Memory B cell (primary cell): ENCODE measurements at regions not wholly inside any gene's neighbourhood (a gene's known extent, or its start where the extent isn't known, plus 50 kb on each side); places are given as distances from the start of the nearest gene placed in this dataset.

Experiments used
- ATAC-seq: fragments of 150-1000 bp; cut with Tn5 transposase; 2 replicates; pipeline ENCODE4 v1.10.0; 2021; ENCODE audit warnings: low read depth, mild to moderate bottlenecking, moderate library complexity
- DNase-seq, 2 donors: peaks; one replicate each; pipeline ENCODE4 v3.0.0; 2022; ENCODE audit warnings: low spot score in 2 of 2
- H3K27ac Mint-ChIP-seq: one replicate; pipeline ENCODE4 v1.8.0; 2022; ENCODE audit warnings: mild to moderate bottlenecking, moderate library complexity, mixed read lengths
- H3K27me3 Mint-ChIP-seq: one replicate; pipeline ENCODE4 v1.8.0; 2022; ENCODE audit warnings: mixed read lengths
- H3K36me3 Mint-ChIP-seq: one replicate; pipeline ENCODE4 v1.8.0; 2022; ENCODE audit warnings: mild to moderate bottlenecking, mixed read lengths
- H3K4me1 Mint-ChIP-seq: one replicate; pipeline ENCODE4 v1.8.0; 2022; ENCODE audit warnings: mixed read lengths
- H3K4me3 Mint-ChIP-seq: one replicate; pipeline ENCODE4 v1.8.0; 2022; ENCODE audit warnings: mild to moderate bottlenecking, moderate library complexity, mixed read lengths
- H3K9me3 Mint-ChIP-seq: one replicate; pipeline ENCODE4 v1.8.0; 2022; ENCODE audit warnings: mixed read lengths

DNA sequence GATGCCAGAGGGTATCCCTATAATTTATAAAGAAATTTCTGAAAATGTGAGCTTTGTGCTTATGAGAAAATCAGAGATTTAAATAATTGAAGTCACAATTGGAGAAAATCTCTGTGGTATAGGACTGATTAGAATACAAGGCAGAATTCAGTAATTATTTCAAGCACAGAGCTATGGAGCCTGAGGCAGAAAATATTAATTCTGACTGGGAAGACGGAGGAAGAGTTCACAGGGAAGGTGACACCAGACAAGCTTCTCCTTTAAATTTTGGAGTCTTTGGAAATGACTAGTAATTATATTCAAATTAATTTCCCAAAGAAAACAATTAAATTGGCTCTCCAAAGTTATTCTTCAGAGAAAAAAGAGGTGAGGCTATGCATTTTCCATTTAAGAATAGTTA lies 121.5 kb downstream of the CHRM3 start:
- Mint-ChIP-seq H3K27me3 (no peaks in the 10 kb centered on the region), H3K36me3 (no peaks in the 10 kb centered on the region), H3K4me1 (no peaks in the 10 kb centered on the region), H3K9me3 (peaks cover 5% of the 10 kb centered on the region), H3K4me3 (no peak overlapping the region), H3K27ac (no peak overlapping the region)
- ATAC-seq (no peak), DNase-seq (no peak)

DNA sequence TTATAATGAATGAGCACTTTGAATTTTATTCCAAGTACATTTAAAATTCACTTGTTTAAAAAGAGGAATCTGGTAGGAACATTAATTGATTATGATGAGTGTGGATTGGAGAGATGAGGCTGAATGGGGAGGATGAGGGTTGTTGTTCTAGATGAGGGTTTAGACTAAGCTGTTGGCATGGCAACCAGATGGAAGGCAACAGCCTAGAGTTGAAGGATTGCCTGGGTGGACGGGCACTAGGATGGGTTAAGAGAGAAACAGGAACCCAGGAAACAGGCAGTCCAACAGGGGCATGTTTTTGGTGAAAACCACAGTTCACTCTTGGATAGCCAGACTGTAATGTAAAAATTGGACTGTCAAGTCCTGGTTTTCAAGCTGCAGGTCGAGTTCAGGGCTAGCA lies 125.5 kb downstream of the CHRM3 start:
- no peak overlapping the region for H3K27ac Mint-ChIP-seq
- H3K4me1 Mint-ChIP-seq = no peaks in the 10 kb centered on the region
- no peak overlapping the region for H3K4me3 Mint-ChIP-seq
- no peak for DNase-seq
- no peak for ATAC-seq
- peaks cover 3% of the 10 kb centered on the region for H3K9me3 Mint-ChIP-seq
- H3K36me3 Mint-ChIP-seq = no peaks in the 10 kb centered on the region
- no peaks in the 10 kb centered on the region for H3K27me3 Mint-ChIP-seq

DNA sequence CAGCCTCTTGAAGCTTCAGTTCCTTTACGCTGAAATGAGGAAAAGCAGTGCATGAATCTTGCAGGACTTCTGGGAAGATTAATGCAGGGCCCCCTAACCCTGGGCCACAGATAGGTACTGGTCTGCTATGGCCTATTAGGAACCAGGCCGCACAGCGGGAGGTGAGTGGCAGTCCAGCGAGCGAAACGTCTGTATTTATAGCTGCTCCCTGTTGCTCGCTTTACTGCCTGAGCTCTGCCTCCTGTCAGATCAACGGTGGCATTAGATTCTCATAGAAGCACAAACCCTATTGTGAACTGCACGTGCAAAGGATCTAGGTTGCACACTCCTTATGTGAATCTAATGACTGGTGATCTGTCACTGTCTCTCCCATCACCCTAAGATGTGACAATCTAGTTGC lies 130.2 kb downstream of the CHRM3 start:
- no peaks in the 10 kb centered on the region for H3K27me3 Mint-ChIP-seq
- DNase-seq (no peak), ATAC-seq (no peak)
- no peak overlapping the region for H3K27ac Mint-ChIP-seq
- H3K36me3 Mint-ChIP-seq = no peaks in the 10 kb centered on the region
- no peaks in the 10 kb centered on the region for H3K4me1 Mint-ChIP-seq
- H3K4me3 Mint-ChIP-seq = no peak overlapping the region
- peaks cover 5% of the 10 kb centered on the region for H3K9me3 Mint-ChIP-seq

DNA sequence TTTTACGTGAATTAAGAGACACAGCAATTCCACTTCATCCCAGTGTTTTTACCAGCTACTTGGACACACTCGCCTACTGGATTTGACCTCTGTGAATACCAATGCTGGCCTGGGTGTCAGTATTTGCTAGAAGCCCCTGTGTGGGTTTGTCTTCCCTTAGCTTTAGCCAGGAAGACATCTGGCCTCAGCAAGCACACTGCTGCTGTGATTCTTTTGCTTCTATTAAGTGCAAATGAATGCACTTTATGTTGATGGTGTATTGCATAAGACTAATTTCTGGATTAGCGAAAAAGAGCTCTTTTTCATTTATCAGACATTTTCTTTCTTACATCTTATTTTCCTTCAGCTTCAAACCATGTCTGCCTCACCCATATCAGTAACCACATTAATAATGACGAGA lies 140.0 kb downstream of the CHRM3 start:
- Mint-ChIP-seq H3K27me3 (no peaks in the 10 kb centered on the region), H3K9me3 (no peaks in the 10 kb centered on the region), H3K36me3 (no peaks in the 10 kb centered on the region), H3K4me3 (no peak overlapping the region), H3K4me1 (no peaks in the 10 kb centered on the region), H3K27ac (no peak overlapping the region)
- no peak for ATAC-seq
- DNase-seq = no peak

DNA sequence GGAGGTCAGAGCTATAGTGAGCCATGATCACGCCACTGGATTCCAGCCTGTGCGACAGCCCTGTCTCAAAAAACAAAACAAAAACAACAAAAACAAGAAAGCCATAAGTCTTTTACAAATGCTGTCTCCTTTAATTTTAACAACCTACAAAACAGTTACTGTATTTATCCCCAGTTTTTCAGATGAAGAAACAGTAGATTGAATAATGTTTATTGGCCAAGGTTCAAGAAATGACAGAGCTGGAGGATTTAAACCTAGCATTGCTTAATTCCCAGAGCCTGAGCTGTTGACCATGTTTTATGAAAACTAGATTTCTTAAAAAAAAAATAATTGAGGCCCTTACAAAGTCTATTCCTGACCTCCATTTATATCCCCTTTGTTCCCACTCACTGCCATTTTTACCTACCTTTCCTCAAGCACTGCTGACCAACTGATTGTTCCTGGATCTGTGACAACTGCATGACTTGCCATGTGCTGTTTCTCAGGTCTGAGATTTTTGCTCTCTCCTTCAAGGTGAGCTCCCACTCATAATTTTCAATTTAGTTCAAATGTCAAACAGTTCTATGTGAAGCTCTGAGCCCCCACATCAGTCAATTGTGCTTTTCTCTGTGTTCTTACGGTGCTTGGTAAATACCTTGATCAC lies 140.8 kb downstream of the CHRM3 start:
- no peak for ATAC-seq
- no peaks in the 10 kb centered on the region for H3K9me3 Mint-ChIP-seq

DNA sequence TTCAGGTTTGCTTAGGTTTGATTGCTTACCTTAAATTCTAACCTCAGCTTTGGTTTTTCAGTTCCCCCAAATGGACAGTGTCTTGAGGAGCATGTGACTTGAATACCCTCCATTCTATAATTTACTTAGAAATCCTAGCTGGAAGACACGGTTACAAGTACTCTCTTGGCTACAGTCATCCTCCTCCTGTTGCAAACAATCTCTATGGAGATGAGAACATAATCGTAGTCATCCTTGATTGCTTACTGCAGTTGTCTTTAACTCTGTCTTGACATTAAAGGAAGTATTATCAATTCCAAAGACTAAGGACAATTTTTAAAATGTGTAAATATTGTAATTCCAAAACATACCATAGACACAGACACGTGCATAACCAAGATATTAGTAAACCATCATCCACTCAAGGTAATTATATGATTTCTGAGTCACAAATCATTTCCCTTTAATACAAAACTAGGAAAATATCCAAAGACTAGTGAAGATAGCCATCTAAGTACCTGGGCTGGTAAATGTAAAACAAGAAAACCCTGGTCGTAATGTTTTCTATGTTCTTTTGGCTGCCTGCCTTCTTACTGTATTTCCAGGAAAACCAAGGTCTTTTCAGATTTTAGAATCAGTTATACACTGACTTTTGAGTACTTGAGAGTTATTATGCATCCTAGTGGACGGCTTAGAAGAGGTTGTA lies 149.9 kb downstream of the CHRM3 start:
- ATAC-seq (no peak), DNase-seq (no peak)
- Mint-ChIP-seq H3K27me3 (no peaks in the 10 kb centered on the region), H3K36me3 (no peaks in the 10 kb centered on the region), H3K4me1 (no peaks in the 10 kb centered on the region), H3K27ac (no peak overlapping the region), H3K9me3 (peaks cover 2% of the 10 kb centered on the region), H3K4me3 (no peak overlapping the region)

More for the DNA sequence above, 140.8 kb downstream of the CHRM3 start:
- no peaks in the 10 kb centered on the region for H3K4me1 Mint-ChIP-seq
- no peak overlapping the region for H3K27ac Mint-ChIP-seq
- H3K4me3 Mint-ChIP-seq = no peak overlapping the region
- DNase-seq = no peak
- no peaks in the 10 kb centered on the region for H3K27me3 Mint-ChIP-seq
- H3K36me3 Mint-ChIP-seq = no peaks in the 10 kb centered on the region

DNA sequence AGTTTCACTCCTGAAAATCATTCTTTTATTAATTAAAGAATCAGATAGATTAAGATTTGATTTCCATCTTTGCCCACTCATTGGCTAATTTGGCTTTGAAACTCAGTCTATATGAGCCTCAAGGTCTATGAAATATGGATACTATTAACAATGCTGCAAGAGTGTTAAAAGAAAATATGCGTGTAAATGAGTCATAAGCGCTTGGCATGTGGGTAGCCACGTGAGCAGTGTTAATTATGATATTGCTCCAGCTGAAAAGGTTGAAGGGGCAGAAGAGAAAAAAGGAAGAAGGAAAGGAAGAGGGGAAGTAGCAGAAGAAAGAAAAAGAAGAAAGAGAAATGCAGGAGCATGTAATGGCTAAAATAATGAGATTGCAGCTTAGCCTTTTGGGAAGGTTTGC lies 151.4 kb downstream of the CHRM3 start:
- H3K27ac Mint-ChIP-seq = no peak overlapping the region
- no peak overlapping the region for H3K4me3 Mint-ChIP-seq
- peaks cover 2% of the 10 kb centered on the region for H3K9me3 Mint-ChIP-seq
- ATAC-seq (no peak), DNase-seq (no peak)
- H3K36me3 Mint-ChIP-seq = no peaks in the 10 kb centered on the region
- no peaks in the 10 kb centered on the region for H3K27me3 Mint-ChIP-seq
- no peaks in the 10 kb centered on the region for H3K4me1 Mint-ChIP-seq

DNA sequence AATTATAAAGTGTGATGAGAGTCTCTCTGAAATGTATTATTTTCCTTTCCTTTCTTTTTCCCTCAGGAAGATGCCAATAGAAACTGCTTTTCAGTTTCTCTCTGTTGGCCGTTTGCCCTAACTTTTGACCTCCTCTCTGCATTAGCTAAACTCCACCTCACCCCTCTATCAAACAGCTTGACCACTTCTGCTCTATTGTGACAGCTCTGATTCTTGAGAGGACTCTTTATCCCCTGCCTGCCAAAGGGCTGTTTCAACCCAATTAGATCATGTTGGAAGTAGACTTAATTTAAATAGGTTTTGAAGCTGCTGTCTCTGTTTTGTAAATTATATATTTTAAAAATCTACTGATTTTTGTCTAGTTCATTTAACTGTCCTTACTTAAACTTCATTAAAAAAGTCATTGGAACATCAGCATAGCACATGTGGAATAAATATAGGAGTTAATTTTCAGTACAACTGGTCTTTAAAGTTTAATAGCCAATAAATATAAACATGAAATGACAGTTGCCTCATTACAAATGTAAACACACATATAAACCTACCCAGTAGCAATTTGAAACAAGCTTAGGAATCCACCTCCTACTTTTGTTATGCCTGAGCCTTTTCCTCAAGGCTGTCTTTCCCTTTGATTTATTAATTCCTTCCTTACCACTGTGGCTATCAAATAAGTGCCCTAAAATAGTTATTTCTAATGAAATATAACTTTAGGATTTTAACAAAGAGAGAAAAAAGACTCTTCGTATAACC lies 152.0 kb downstream of the CHRM3 start:
- ATAC-seq (no peak), DNase-seq (no peak)
- H3K27ac Mint-ChIP-seq = no peak overlapping the region
- H3K4me3 Mint-ChIP-seq = no peak overlapping the region
- H3K4me1 Mint-ChIP-seq = no peaks in the 10 kb centered on the region
- no peaks in the 10 kb centered on the region for H3K9me3 Mint-ChIP-seq
- H3K36me3 Mint-ChIP-seq = no peaks in the 10 kb centered on the region
- no peaks in the 10 kb centered on the region for H3K27me3 Mint-ChIP-seq

DNA sequence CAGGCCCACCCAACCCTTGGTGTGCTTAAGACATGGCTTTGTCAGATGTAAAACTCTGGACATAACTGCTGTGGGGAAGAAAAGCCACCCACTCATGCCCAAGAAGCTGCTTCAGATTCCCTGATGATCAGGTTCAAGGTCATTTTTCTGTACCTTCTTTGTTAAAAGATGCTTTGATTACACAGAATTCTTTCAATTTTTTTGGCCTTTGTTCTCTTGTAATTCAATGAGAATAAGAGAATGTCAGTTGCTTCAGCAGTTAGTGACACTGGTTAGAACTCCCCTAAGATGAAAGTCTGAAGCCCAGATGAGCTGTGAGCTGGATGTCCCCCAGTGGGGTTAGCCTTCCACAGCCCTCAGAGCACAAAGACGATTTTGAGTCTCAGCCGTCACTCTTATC lies 152.7 kb downstream of the CHRM3 start:
- no peaks in the 10 kb centered on the region for H3K36me3 Mint-ChIP-seq
- H3K27me3 Mint-ChIP-seq = no peaks in the 10 kb centered on the region
- no peaks in the 10 kb centered on the region for H3K4me1 Mint-ChIP-seq
- ATAC-seq (no peak), DNase-seq (no peak)
- H3K9me3 Mint-ChIP-seq = no peaks in the 10 kb centered on the region
- H3K4me3 Mint-ChIP-seq = no peak overlapping the region
- no peak overlapping the region for H3K27ac Mint-ChIP-seq

DNA sequence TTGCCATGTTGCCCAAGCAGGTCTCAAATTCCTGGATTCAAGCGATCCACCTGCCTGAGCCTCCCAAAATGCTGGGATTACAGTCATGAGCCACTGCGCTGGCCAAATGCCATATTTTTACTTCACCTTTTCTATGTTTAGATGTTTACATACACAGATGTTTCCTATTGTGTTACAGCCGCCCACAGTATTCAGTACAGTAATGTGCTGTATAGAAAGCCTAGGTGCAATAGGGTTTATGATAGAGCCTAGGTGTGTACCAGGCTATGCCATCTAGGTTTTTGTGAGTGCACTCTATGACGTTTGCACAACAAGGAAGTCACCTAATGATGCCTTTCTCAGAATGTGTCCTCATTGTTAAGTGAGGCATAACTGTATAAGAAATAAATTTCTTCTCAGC lies 153.4 kb downstream of the CHRM3 start:
- H3K36me3 Mint-ChIP-seq = no peaks in the 10 kb centered on the region
- no peaks in the 10 kb centered on the region for H3K4me1 Mint-ChIP-seq
- H3K9me3 Mint-ChIP-seq = no peaks in the 10 kb centered on the region
- DNase-seq = no peak
- ATAC-seq = no peak
- H3K4me3 Mint-ChIP-seq = no peak overlapping the region
- H3K27me3 Mint-ChIP-seq = no peaks in the 10 kb centered on the region
- H3K27ac Mint-ChIP-seq = no peak overlapping the region

DNA sequence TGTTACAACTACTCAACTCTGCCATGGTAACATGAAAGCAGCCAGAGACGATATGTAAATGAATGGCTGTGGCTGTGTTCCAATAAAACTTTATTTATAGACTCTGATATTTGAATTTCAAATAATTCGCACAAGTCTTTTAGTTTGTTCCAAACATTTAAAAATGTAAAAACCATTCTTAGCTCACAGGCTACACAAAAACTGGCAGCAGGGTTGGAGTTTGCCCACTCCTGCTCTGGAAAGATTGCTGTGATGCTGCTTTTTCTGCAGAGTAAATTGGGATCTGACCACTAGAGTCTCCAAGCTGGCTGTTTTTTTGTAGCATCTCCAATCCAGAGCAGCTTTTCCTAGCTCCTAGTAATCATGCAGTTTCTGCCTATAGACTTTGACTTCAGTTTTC lies 157.5 kb downstream of the CHRM3 start:
- H3K27ac Mint-ChIP-seq = no peak overlapping the region
- H3K36me3 Mint-ChIP-seq = no peaks in the 10 kb centered on the region
- H3K27me3 Mint-ChIP-seq = no peaks in the 10 kb centered on the region
- no peaks in the 10 kb centered on the region for H3K4me1 Mint-ChIP-seq
- ATAC-seq (no peak), DNase-seq (no peak)
- H3K9me3 Mint-ChIP-seq = peaks cover 3% of the 10 kb centered on the region
- H3K4me3 Mint-ChIP-seq = no peak overlapping the region

DNA sequence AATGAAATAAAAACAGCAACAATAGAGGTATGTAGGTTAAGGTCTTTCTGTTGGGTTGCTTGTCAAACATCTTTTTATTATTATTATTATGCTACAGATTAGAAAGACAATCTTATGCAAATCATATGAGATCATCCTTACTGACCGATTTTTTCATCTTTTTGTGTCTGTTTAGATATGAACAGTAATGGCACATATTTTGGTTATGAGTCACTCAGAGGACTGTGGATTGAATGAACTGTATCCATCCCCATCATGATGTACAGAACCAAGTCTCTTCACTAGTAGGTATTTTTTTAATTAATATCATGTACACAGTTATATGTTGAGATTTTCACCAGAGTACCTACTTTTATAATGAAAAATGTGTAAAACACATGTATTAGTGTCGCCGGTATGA lies 159.1 kb downstream of the CHRM3 start:
- Mint-ChIP-seq H3K27ac (no peak overlapping the region), H3K4me1 (no peaks in the 10 kb centered on the region), H3K27me3 (no peaks in the 10 kb centered on the region), H3K4me3 (no peak overlapping the region), H3K9me3 (peaks cover 7% of the 10 kb centered on the region), H3K36me3 (no peaks in the 10 kb centered on the region)
- DNase-seq (no peak), ATAC-seq (no peak)

DNA sequence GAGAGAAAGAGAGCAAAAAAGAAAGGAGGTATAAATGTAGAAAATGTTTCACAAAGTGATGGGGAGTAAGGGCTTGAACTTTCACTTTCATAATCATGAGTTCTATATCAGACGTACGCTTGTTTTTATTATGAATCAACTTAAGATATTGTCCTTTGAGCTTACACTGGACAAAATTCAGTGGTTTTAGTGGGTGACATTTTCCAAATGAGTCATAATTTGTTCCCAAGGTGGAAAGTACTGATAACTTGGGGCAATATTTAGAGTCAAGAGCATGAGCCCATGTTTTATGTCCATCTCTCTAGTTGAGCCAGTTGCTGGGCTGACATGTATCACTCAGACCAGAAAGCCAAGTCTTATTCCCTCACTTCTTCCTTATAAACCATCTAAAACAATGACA lies 161.6 kb downstream of the CHRM3 start:
- DNase-seq (no peak), ATAC-seq (no peak)
- peaks cover 7% of the 10 kb centered on the region for H3K9me3 Mint-ChIP-seq
- no peaks in the 10 kb centered on the region for H3K27me3 Mint-ChIP-seq
- no peaks in the 10 kb centered on the region for H3K4me1 Mint-ChIP-seq
- no peak overlapping the region for H3K4me3 Mint-ChIP-seq
- H3K36me3 Mint-ChIP-seq = no peaks in the 10 kb centered on the region
- no peak overlapping the region for H3K27ac Mint-ChIP-seq

DNA sequence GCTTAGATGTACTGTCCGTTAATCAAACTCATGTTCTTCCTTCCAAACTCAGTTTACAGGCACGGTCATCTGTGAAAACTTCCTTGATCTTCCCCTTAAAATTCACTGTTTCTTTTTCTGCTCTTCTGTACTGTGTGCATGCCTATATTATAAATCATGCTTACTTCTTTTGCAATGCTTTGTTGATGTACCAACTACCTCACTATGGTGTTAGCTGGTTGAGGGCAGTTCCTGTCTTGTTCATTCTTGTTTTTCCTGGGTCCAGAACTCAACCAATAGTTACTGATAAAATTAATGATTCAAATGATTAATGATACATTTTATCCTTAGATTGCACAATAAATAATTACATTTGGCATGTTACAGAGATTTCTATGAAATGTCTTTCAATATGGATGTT lies 163.8 kb downstream of the CHRM3 start:
- Mint-ChIP-seq H3K4me3 (no peak overlapping the region), H3K27ac (no peak overlapping the region), H3K36me3 (no peaks in the 10 kb centered on the region), H3K4me1 (no peaks in the 10 kb centered on the region), H3K27me3 (no peaks in the 10 kb centered on the region), H3K9me3 (peaks cover 7% of the 10 kb centered on the region)
- DNase-seq (no peak), ATAC-seq (no peak)
